Sigmoid colon (tissue), 4 donors: ENCODE measurements at regions not wholly inside any gene's neighbourhood (a gene's known extent, or its start where the extent isn't known, plus 50 kb on each side); places are given as distances from the start of the nearest gene placed in this dataset.

Experiments used
- CTCF ChIP-seq, 4 experiments: fragments of 450-650 bp in 3 of 4; fragments of 200-600 bp in 1 of 4; IDR thresholded peaks; one replicate each; pipeline ENCODE4 v1.5.1; 2016 to 2019; ENCODE audit warnings: antibody characterized with exemption in 4 of 4, mild to moderate bottlenecking in 3 of 4, moderate library complexity in 2 of 4
- POLR2A ChIP-seq, 2 donors: fragments of 450-650 bp; IDR thresholded peaks; one replicate each; pipeline ENCODE4 v1.6.1; 2016; ENCODE audit warnings: antibody characterized with exemption in 2 of 2, mild to moderate bottlenecking in 2 of 2, moderate library complexity in 2 of 2
- POLR2AphosphoS5 ChIP-seq, 4 donors: sonication (generic); formaldehyde crosslinking; IDR thresholded peaks; one replicate each; pipeline ENCODE4 v1.6.1; 2017; ENCODE audit warnings: antibody characterized with exemption in 4 of 4

GRCh38 chr3:71936681-71937080 is 151.7 kb upstream of the PROK2 start:
- no peak for TF ChIP-seq POLR2A (IDR thresholded peaks at IDR 0.05)
- no peak for TF ChIP-seq CTCF (IDR thresholded peaks at IDR 0.05)
- no peak for TF ChIP-seq POLR2AphosphoS5 (IDR thresholded peaks at IDR 0.05)
